ENCODE measurements at regions not wholly inside any gene's neighbourhood (a gene's known extent, or its start where the extent isn't known, plus 50 kb on each side); places are given as distances from the start of the nearest gene placed in this dataset.

DNA sequence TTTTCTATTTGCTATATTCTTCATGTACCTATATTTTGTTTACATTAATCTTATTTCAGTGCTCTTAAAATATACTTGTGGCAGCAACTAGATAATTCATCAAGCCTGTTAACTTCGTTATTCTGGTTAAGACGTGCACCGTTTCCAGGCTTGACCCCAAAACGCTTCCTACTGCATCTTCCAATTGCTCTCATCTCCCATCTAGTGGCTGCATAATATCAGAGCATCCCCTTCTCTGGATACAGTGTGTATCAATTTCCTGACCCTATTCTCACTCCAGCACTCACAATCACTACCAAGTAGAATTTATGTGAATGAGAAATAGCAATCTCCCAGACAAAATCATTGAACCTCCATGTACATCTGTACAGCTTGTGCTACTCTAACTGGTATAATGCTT is 1280.3 kb upstream of the B3GALT2 start:
- CTCF ChIA-PET, result no interaction called here
- Mint-ChIP-seq H3K4me3 (no peak overlapping the region), H3K36me3 (ENCODE audit: low read depth) (no peaks in the 10 kb centered on the region), H3K27ac (no peak overlapping the region), H3K4me1 (ENCODE audit: low read depth) (no peaks in the 10 kb centered on the region), H3K9me3 (no peaks in the 10 kb centered on the region), H3K27me3 (peaks cover 2% of the 10 kb centered on the region)
- DNase-seq, result no peak
- POLR2A ChIA-PET, result no interaction called here
- ATAC-seq, result no peak
- intact Hi-C loops (cut with micrococcal nuclease), result no loop called here
- TF ChIP-seq, protein P1, sequence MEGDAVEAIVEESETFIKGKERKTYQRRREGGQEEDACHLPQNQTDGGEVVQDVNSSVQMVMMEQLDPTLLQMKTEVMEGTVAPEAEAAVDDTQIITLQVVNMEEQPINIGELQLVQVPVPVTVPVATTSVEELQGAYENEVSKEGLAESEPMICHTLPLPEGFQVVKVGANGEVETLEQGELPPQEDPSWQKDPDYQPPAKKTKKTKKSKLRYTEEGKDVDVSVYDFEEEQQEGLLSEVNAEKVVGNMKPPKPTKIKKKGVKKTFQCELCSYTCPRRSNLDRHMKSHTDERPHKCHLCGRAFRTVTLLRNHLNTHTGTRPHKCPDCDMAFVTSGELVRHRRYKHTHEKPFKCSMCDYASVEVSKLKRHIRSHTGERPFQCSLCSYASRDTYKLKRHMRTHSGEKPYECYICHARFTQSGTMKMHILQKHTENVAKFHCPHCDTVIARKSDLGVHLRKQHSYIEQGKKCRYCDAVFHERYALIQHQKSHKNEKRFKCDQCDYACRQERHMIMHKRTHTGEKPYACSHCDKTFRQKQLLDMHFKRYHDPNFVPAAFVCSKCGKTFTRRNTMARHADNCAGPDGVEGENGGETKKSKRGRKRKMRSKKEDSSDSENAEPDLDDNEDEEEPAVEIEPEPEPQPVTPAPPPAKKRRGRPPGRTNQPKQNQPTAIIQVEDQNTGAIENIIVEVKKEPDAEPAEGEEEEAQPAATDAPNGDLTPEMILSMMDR (IDR thresholded peaks at IDR 0.05), result no peak

DNA sequence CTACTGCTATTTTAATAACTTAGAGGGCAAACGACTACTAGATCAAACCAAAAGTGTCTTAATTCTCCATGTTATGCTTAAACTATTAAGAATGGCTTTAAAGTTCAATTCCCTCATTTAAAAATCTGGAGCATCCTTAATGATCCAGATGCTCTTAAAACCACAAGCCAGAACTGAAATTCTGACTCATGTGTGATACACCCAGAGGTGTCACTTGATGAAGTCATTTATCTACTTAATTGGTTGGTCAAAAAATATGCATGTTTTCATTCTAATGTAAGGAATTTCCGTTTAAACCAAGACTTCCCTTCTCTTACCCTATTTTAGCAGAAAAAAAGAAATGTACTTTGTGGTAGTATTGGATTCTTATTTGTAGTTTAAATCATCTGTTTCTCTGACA is 1261.2 kb upstream of the B3GALT2 start:
- Mint-ChIP-seq H3K27ac (no peak overlapping the region), H3K4me3 (no peak overlapping the region), H3K9me3 (no peaks in the 10 kb centered on the region), H3K36me3 (ENCODE audit: low read depth) (no peaks in the 10 kb centered on the region), H3K27me3 (peaks cover 7% of the 10 kb centered on the region), H3K4me1 (ENCODE audit: low read depth) (peaks cover 2% of the 10 kb centered on the region)
- TF ChIP-seq, protein P1 (IDR thresholded peaks at IDR 0.05), result no peak
- CTCF ChIA-PET, result no interaction called here
- ATAC-seq, result no peak
- intact Hi-C loops (cut with micrococcal nuclease), result no loop called here
- POLR2A ChIA-PET, result no interaction called here
- no peak for DNase-seq

DNA sequence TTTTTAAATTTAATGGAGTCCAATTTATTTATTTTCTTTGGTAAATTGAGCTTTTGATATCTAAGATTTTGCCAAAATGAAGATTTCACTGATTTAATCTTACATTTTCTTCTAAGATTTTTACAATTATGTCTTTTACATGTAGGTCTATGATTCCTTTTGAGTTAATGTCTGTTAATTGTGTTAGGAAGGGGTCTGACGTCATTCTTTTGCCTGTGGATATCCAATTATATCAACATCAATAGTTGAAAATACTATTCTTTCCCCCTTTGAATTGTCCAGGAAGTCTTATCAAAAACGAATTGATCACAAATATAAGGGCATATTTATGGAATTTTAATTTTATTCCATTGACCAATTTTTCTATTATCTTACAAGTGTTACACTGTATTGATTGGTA is 1258.8 kb upstream of the B3GALT2 start:
- peaks cover 4% of the 10 kb centered on the region for H3K9me3 Mint-ChIP-seq

DNA sequence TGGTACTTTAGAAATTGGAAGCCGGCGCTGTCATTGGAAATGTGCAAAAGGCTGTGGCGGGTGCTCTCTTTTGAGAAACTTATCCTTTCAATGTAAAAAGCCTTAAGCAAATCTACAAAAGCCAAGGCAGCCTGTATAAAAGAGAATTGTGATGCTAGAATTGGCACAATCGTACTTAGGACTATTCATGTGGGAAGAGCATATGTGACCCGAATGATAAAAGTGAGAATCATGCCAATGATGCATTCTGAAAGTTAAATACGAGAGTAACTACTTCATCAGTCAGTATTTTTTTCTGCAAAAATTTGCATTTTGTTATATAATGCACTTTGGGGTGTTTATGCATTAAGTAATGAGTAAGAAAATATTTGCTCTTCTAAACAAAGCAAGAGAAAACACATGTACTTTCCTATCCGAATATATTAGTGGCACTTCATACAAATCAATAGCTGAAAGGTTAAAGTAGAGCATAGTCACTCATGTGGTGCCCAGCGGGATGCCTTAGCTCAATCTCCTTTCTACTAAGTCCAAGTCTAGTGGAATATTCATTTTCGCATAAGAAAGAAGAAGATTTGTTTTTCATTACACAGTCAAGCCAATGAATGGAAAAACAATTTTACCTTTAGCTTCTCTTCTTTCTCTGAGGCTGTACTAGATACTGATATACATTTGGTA is 1256.6 kb upstream of the B3GALT2 start:
- Mint-ChIP-seq H3K36me3 (ENCODE audit: low read depth) (no peaks in the 10 kb centered on the region), H3K27ac (no peak overlapping the region), H3K4me1 (ENCODE audit: low read depth) (peaks cover 2% of the 10 kb centered on the region), H3K4me3 (no peak overlapping the region), H3K9me3 (peaks cover 4% of the 10 kb centered on the region), H3K27me3 (peaks cover 5% of the 10 kb centered on the region)
- ATAC-seq (no peak), DNase-seq (no peak)
- ChIA-PET CTCF (no interaction called here), POLR2A (no interaction called here)
- TF ChIP-seq, protein P1 (IDR thresholded peaks at IDR 0.05), result no peak
- intact Hi-C loops (cut with micrococcal nuclease), result no loop called here

More for the DNA sequence above, 1258.8 kb upstream of the B3GALT2 start:
- Mint-ChIP-seq H3K4me1 (ENCODE audit: low read depth) (peaks cover 2% of the 10 kb centered on the region), H3K4me3 (no peak overlapping the region), H3K36me3 (ENCODE audit: low read depth) (no peaks in the 10 kb centered on the region), H3K27ac (no peak overlapping the region), H3K27me3 (peaks cover 7% of the 10 kb centered on the region)
- ATAC-seq, result no peak
- ChIA-PET POLR2A (no interaction called here), CTCF (no interaction called here)
- intact Hi-C loops (cut with micrococcal nuclease), result no loop called here
- no peak for DNase-seq
- TF ChIP-seq, protein P1 (IDR thresholded peaks at IDR 0.05), result no peak

DNA sequence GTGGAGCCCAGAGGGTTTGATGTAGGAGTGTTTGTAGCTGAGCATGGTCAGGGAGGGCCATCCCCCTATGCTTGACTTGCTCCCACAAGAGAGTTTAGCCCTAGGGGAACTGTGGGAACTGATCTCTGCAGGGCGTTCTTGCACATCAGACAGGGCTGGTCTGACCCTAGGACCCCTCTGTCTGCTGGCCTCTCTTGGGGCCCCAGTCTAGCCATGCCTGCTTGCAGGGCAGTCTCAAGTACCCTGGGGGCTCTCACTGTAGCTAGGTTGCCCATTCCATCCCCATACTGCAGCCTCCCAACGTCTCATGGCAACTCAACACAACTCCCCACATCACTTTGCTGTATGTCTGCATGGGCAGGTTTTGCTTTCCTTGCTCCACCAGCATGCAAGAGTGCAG is 1250.7 kb upstream of the B3GALT2 start:
- Mint-ChIP-seq H3K4me1 (ENCODE audit: low read depth) (no peaks in the 10 kb centered on the region), H3K4me3 (no peak overlapping the region), H3K27me3 (peaks cover 3% of the 10 kb centered on the region), H3K9me3 (peaks cover 4% of the 10 kb centered on the region), H3K36me3 (ENCODE audit: low read depth) (no peaks in the 10 kb centered on the region), H3K27ac (no peak overlapping the region)
- no peak for DNase-seq
- intact Hi-C loops (cut with micrococcal nuclease), result no loop called here
- CTCF ChIA-PET, result no interaction called here
- POLR2A ChIA-PET, result no interaction called here
- ATAC-seq, result no peak
- TF ChIP-seq, protein P1 (IDR thresholded peaks at IDR 0.05), result no peak
